K562 (cell line): ENCODE measurements at regions not wholly inside any gene's neighbourhood (a gene's known extent, or its start where the extent isn't known, plus 50 kb on each side); places are given as distances from the start of the nearest gene placed in this dataset.

ENCODE experiments used
- ATAC-seq: fragments of 200-7000 bp; cut with Tn5 transposase; 3 replicates; pipeline ENCODE4 v1.9.1; 2020; ENCODE audit warnings: moderate library complexity
- BruUV-seq: library from RNA; stranded (reverse); fragments of 400-500 nt; replicated peaks from 2 replicates; lab custom pipeline; 2021; lab: Mats Ljungman, UMichigan
- CTCF ChIA-PET: fragments of 300-600 bp; formaldehyde crosslinking; extraction: SDS; loops from one replicate; lab custom pipeline; 2021; ENCODE audit warnings: low intra/inter-chr PET ratio; lab: Yijun Ruan, JAX
- POLR2A ChIA-PET: fragments of 300-600, 350-650 bp; sonication (Branson Sonifier 250); formaldehyde crosslinking; extraction: SDS; loops from one replicate; lab custom pipeline; 2021; ENCODE audit warnings: antibody characterized with exemption, inconsistent platforms; lab: Yijun Ruan, JAX
- DNase-seq, 4 experiments: peaks; one replicate each; pipeline versions ENCODE4 v3.0.0 to v3.0.0-alpha.2; 2011 to 2018; ENCODE audit warnings: low spot score in 3 of 4, mixed read lengths in 3 of 4; ENCODE audit errors: extremely low read depth in 1 of 4
- FAIRE-seq: peaks from 2 replicates; lab custom pipeline; 2011; peaks lifted over from hg19 to GRCh38; lab: Jason Lieb, UNC
- H2AFZ ChIP-seq: 2 replicates; pipeline ENCODE4 v1.6.0; 2011; ENCODE audit warnings: low read depth, low read length, control low read depth, inconsistent platforms
- H3K27ac ChIP-seq: fragments of 200-600 bp; 3 replicates; pipeline ENCODE4 v1.8.0; 2011; ENCODE audit warnings: low read depth, mild to moderate bottlenecking, control low read depth, inconsistent platforms, low read length, moderate library complexity, mixed read lengths; ENCODE audit errors: extremely low read depth
- H3K27me3 ChIP-seq, 2 experiments: fragments of 300-600 bp in 1 of 2; 2 replicates in 1 of 2; 3 replicates in 1 of 2; pipeline versions ENCODE4 v1.6.0 to v1.8.0; 2011; ENCODE audit warnings: inconsistent platforms in 2 of 2, low read length in 2 of 2, mild to moderate bottlenecking in 1 of 2, mixed read lengths in 1 of 2, moderate library complexity in 1 of 2; ENCODE audit not compliant: control insufficient read depth in 2 of 2, insufficient read depth in 2 of 2
- H3K36me3 ChIP-seq: fragments of 300-600 bp; 3 replicates; pipeline ENCODE4 v1.8.0; 2011; ENCODE audit warnings: mild to moderate bottlenecking, low read length, inconsistent platforms; ENCODE audit not compliant: control insufficient read depth, insufficient read depth
- H3K4me1 ChIP-seq, 2 experiments: fragments of 200-600 bp in 1 of 2; replicated peaks in 1 of 2; 2 replicates in 1 of 2; 3 replicates in 1 of 2; pipeline versions ENCODE4 v1.5.1 to v1.8.0; 2011; ENCODE audit warnings: inconsistent platforms in 2 of 2, low read length in 2 of 2, mild to moderate bottlenecking in 1 of 2, mixed read lengths in 1 of 2, moderate library complexity in 1 of 2; ENCODE audit not compliant: control insufficient read depth in 2 of 2, insufficient read depth in 2 of 2
- H3K4me2 ChIP-seq: 2 replicates; pipeline ENCODE4 v1.6.1; 2011; ENCODE audit warnings: low read length, control low read depth, inconsistent platforms, mixed read lengths; ENCODE audit not compliant: insufficient read depth
- H3K4me3 ChIP-seq: fragments of 200-600 bp; sonication (generic), shearing (Covaris generic); 2 replicates; pipeline ENCODE4 v1.5.1; 2016; ENCODE audit warnings: control low read depth, inconsistent platforms
- H3K79me2 ChIP-seq: fragments of 200-600 bp; 3 replicates; pipeline ENCODE4 v1.8.0; 2011; ENCODE audit warnings: low read length, inconsistent platforms; ENCODE audit not compliant: control insufficient read depth, insufficient read depth
- H3K9ac ChIP-seq, 2 experiments: 2 replicates each; pipeline versions ENCODE4 v1.6.0 to v1.6.1; 2011; ENCODE audit warnings: low read depth in 2 of 2, low read length in 2 of 2, control low read depth in 1 of 2, inconsistent platforms in 1 of 2, mild to moderate bottlenecking in 1 of 2, mixed read lengths in 1 of 2; ENCODE audit not compliant: insufficient read depth in 1 of 2
- H3K9me1 ChIP-seq: one replicate; pipeline ENCODE4 v1.6.0; 2011; ENCODE audit warnings: inconsistent platforms, mild to moderate bottlenecking, low read length, moderate library complexity; ENCODE audit not compliant: control insufficient read depth, insufficient read depth
- H3K9me3 ChIP-seq: replicated peaks from 2 replicates; pipeline ENCODE4 v1.5.1; 2011; ENCODE audit warnings: low read depth, low read length, inconsistent platforms; ENCODE audit not compliant: control insufficient read depth, insufficient read depth
- H4K20me1 ChIP-seq: replicated peaks from 2 replicates; pipeline ENCODE4 v1.6.1; 2011; ENCODE audit warnings: low read length, inconsistent platforms, mixed read lengths; ENCODE audit not compliant: control insufficient read depth, insufficient read depth
- BHLHE40 ChIP-seq: IDR thresholded peaks from 2 replicates; pipeline ENCODE4 v1.6.1; 2011; ENCODE audit warnings: low read length, improper control_type of control experiment
- CBX5 ChIP-seq: IDR thresholded peaks from 2 replicates; pipeline ENCODE4 v1.6.1; 2014; ENCODE audit warnings: low read depth, borderline replicate concordance
- CHD1 ChIP-seq: fragments of 200-600 bp; sonication (generic); IDR thresholded peaks from one replicate; pipeline ENCODE4 v1.6.1; 2012; ENCODE audit warnings: mild to moderate bottlenecking, moderate library complexity, low read length, inconsistent platforms
- CREM ChIP-seq: IDR thresholded peaks from 2 replicates; pipeline ENCODE4 v1.6.1; 2014; ENCODE audit warnings: antibody characterized with exemption, low read depth
- ESRRA ChIP-seq: fragments of 450-650 bp; IDR thresholded peaks from 2 replicates; pipeline ENCODE4 v1.6.1; 2014; ENCODE audit warnings: low read depth, mild to moderate bottlenecking, moderate library complexity, borderline replicate concordance
- FOXM1 ChIP-seq, 2 experiments: fragments of 450-650 bp in 1 of 2; sonication (generic) in 1 of 2; formaldehyde crosslinking in 1 of 2; IDR thresholded peaks; 2 replicates each; pipeline versions ENCODE4 v1.6.1 to v1.9.0; 2017 to 2022; ENCODE audit warnings: low read depth in 2 of 2, mild to moderate bottlenecking in 2 of 2, missing genetic modification reagents in 1 of 2, moderate library complexity in 1 of 2
- MCM7 ChIP-seq, 2 experiments: fragments of 450-650 bp; IDR thresholded peaks; 2 replicates each; pipeline ENCODE4 v1.6.1; 2016 to 2018
- STAG1 ChIP-seq: sonication (generic); formaldehyde crosslinking; IDR thresholded peaks from 2 replicates; pipeline ENCODE4 v1.5.0; 2020; ENCODE audit warnings: missing genetic modification reagents, borderline replicate concordance
- ZNF695 ChIP-seq: fragments of 450-650 bp; formaldehyde crosslinking; IDR thresholded peaks from 2 replicates; pipeline ENCODE4 v1.4.0; 2020; ENCODE audit warnings: mild to moderate bottlenecking, moderate library complexity
- ZNF75A ChIP-seq: fragments of 450-650 bp; formaldehyde crosslinking; IDR thresholded peaks from 2 replicates; pipeline ENCODE4 v1.4.0; 2020; ENCODE audit warnings: mild to moderate bottlenecking
- WGBS: fragments of 100-300 bp; shearing (Covaris generic); methylation state at CpG from one replicate; pipeline ENCODE4 v1.1.6; 2016; ENCODE audit warnings: low coverage, mixed read lengths; ENCODE audit not compliant: insufficient coverage; ENCODE audit errors: missing lambda C conversion rate; 5-methylcytosine and 5-hydroxymethylcytosine counted together
- in situ Hi-C: fragments of 300-500 bp; cut with MboI; formaldehyde crosslinking; loops from 4 replicates; pipeline ENCODE4 v1.15.0; 2018; ENCODE audit warnings: inconsistent platforms, mixed read lengths
- intact Hi-C: fragments of 100-400 bp; cut with micrococcal nuclease; formaldehyde crosslinking; loops from 2 replicates; pipeline ENCODE4 v1.14.2; 2022
- TF ChIP-seq, protein P1 (sequence below): sonication (generic); formaldehyde crosslinking; IDR thresholded peaks from 2 replicates; pipeline ENCODE4 v1.8.1; 2023; ENCODE audit warnings: mild to moderate bottlenecking, missing genetic modification reagents
- TF ChIP-seq, protein P2 (sequence below): sonication (generic); formaldehyde crosslinking; IDR thresholded peaks from 2 replicates; pipeline ENCODE4 v1.9.0; 2022; ENCODE audit warnings: mild to moderate bottlenecking, missing genetic modification reagents
- TF ChIP-seq, protein P3 (sequence below): sonication (generic); formaldehyde crosslinking; IDR thresholded peaks from 2 replicates; pipeline ENCODE4 v1.8.1; 2022; ENCODE audit warnings: missing genetic modification reagents

DNA sequence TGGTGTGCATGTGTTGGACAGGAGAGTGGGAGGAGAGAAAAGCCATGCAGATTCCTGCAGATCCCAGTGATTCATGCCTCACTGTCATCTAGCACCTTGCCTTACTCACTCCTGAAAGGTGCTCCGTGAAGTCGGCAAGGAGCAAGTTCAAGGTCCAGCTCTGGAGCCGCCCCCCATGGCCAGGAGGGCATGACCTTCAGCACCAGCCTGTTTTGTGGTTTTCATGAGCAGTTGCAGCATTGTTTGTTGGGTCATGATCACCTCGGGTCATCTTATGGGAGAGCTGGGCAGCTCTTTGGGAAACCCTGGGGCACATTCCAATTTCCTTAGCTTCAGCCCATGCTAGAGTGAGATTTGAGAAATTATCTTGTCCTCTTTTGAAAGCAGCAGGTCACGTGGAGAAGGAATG lies 137.5 kb upstream of the IRX3 start (continued):
- TF ChIP-seq, protein P1, sequence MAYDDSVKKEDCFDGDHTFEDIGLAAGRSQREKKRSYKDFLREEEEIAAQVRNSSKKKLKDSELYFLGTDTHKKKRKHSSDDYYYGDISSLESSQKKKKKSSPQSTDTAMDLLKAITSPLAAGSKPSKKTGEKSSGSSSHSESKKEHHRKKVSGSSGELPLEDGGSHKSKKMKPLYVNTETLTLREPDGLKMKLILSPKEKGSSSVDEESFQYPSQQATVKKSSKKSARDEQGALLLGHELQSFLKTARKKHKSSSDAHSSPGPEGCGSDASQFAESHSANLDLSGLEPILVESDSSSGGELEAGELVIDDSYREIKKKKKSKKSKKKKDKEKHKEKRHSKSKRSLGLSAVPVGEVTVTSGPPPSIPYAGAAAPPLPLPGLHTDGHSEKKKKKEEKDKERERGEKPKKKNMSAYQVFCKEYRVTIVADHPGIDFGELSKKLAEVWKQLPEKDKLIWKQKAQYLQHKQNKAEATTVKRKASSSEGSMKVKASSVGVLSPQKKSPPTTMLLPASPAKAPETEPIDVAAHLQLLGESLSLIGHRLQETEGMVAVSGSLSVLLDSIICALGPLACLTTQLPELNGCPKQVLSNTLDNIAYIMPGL (CRISPR knock-in tag) = no peak
- TF ChIP-seq ZNF695 (CRISPR knock-in tag) (no peak), BHLHE40 (no peak), CREM (no peak), FOXM1 (IDR thresholded peaks at IDR 0.05; ENCODE audit: low read depth) (no peak), FOXM1 (CRISPR knock-in tag; IDR thresholded peaks at IDR 0.05; ENCODE audit: low read depth) (no peak)

DNA sequence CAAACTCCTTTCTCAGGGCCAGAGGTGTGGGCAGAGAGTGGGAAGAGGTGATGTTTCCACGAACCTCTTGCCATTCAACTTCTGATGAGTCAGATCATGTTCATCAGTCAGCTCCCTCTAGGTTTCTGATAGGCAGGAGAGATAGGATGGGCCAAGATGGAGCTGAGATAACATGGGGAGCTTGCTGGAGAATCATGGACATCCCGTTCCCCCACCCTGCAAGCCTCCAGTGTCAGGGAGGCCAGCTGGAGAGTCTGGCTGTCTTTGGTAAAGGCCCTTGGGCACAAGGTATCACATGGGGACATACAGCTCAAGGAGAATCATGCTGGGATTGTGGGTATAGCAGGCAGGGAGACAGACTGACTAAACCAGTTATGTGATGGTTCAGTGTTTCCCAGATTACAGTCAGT lies 136.0 kb upstream of the IRX3 start:
- in situ Hi-C loops = no loop called here
- H3K4me1 ChIP-seq = no peaks in the 10 kb centered on the region

More for the DNA sequence above, 136.0 kb upstream of the IRX3 start:
- Histone ChIP-seq H3K79me2 (no peaks in the 10 kb centered on the region), H3K9me1 (no peaks in the 10 kb centered on the region), H2AFZ (no peak overlapping the region), H3K27me3 (peaks cover 0 to 17% of the 10 kb centered on the region in 2 experiments; a peak in 3 of 5 replicates), H3K4me3 (no peak overlapping the region), H3K4me2 (no peak overlapping the region), H3K9me3 (no peaks in the 10 kb centered on the region), H3K9ac (no peak overlapping the region), H3K27ac (no peak overlapping the region), H3K36me3 (no peaks in the 10 kb centered on the region), H4K20me1 (no peaks in the 10 kb centered on the region; the same call in 1 of the 2 replicates)
- FAIRE-seq (no peak), ATAC-seq (no peak), DNase-seq (no peak)
- ChIA-PET POLR2A (no interaction called here), CTCF (no interaction called here)
- no TSS peak for BruUV-seq
- intact Hi-C loops = no loop called here
- 0% methylated on average over 2 of the region's 2 CpGs for WGBS
- no peak for TF ChIP-seq CBX5
- TF ChIP-seq ZNF75A (CRISPR knock-in tag) = no peak
- no peak for TF ChIP-seq MCM7 (IDR thresholded peaks at IDR 0.05)
- TF ChIP-seq CHD1 = no peak
- TF ChIP-seq ESRRA = no peak
- no peak for TF ChIP-seq STAG1 (CRISPR knock-in tag)
- TF ChIP-seq, protein P2, sequence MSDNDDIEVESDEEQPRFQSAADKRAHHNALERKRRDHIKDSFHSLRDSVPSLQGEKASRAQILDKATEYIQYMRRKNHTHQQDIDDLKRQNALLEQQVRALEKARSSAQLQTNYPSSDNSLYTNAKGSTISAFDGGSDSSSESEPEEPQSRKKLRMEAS (CRISPR knock-in tag) = no peak
- TF ChIP-seq, protein P3, sequence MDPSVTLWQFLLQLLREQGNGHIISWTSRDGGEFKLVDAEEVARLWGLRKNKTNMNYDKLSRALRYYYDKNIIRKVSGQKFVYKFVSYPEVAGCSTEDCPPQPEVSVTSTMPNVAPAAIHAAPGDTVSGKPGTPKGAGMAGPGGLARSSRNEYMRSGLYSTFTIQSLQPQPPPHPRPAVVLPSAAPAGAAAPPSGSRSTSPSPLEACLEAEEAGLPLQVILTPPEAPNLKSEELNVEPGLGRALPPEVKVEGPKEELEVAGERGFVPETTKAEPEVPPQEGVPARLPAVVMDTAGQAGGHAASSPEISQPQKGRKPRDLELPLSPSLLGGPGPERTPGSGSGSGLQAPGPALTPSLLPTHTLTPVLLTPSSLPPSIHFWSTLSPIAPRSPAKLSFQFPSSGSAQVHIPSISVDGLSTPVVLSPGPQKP (CRISPR knock-in tag) = no peak
- TF ChIP-seq, all 486 proteins: peak for 0
